HUES64 (cell line): ENCODE measurements at regions not wholly inside any gene's neighbourhood (a gene's known extent, or its start where the extent isn't known, plus 50 kb on each side); places are given as distances from the start of the nearest gene placed in this dataset.

Experiments used
- H3K27ac ChIP-seq: 2 replicates; pipeline ENCODE4 v1.7.0; 2013; ENCODE audit warnings: low read depth, low read length, inconsistent platforms
- H3K27me3 ChIP-seq: 2 replicates; pipeline ENCODE4 v1.6.1; 2013; ENCODE audit warnings: mild to moderate bottlenecking, low read length; ENCODE audit not compliant: insufficient read depth
- H3K36me3 ChIP-seq: 2 replicates; pipeline ENCODE4 v1.6.1; 2013; ENCODE audit warnings: mild to moderate bottlenecking, low read length; ENCODE audit not compliant: insufficient read depth
- H3K4me1 ChIP-seq: 2 replicates; pipeline ENCODE4 v1.6.1; 2013; ENCODE audit warnings: mild to moderate bottlenecking, low read length, moderate library complexity; ENCODE audit not compliant: insufficient read depth
- H3K4me3 ChIP-seq: 2 replicates; pipeline ENCODE4 v1.5.1; 2013; ENCODE audit warnings: mild to moderate bottlenecking, low read length, moderate library complexity
- H3K9ac ChIP-seq: 2 replicates; pipeline ENCODE4 v1.6.1; 2013; ENCODE audit warnings: mild to moderate bottlenecking, low read depth, low read length
- H3K9me3 ChIP-seq: 2 replicates; pipeline ENCODE4 v1.6.1; 2013; ENCODE audit warnings: low read depth, low read length; ENCODE audit not compliant: insufficient read depth
- WGBS: fragments of 150-250, 120-280 bp; methylation state at CpG from one replicate; pipeline ENCODE4 v1.1.7; 2013; ENCODE audit warnings: missing lambda C conversion rate; 5-methylcytosine and 5-hydroxymethylcytosine counted together

DNA sequence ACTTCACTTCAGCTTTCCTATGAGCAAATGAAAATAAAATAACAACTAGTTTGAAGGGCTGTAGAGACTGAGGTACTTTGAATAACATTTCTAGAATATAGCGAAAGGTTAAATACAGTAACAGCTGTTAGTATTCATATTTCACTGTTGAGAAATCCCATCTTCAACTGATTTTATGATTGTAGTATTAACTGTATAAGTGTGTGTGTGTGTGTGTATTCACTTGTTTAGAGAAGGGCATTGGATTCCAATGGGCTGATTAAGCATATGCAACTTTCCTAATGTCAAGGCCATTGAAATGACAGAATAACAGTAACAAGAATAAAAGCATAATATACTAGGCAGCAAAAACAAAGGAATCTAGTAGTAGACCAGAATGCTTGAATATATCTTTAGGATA lies 957.5 kb upstream of the EPHA7 start:
- Histone ChIP-seq H3K4me1 (no peaks in the 10 kb centered on the region), H3K36me3 (no peaks in the 10 kb centered on the region), H3K27ac (no peak overlapping the region), H3K9me3 (no peaks in the 10 kb centered on the region), H3K9ac (no peak overlapping the region), H3K4me3 (no peak overlapping the region), H3K27me3 (no peaks in the 10 kb centered on the region)
- WGBS: 71% methylated on average over 1 of the region's 1 CpG

DNA sequence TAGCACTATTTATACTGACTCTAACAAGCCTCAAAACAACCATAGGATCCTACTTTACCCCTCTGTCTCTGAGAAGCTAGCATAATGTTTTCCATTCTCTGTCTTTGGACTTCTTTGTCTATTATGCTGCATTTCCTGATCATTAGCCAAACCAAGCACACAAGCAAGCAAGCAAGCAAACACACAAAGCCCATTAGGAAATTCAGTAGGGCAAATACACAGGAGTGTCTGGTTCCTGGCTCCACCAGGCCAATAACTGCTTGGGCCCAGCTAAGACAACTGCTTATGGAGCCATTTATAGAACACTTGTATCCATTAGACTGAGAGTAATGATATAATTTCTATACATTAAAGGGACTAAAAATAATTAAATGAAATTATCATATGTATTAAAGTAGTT lies 952.9 kb upstream of the EPHA7 start:
- Histone ChIP-seq H3K27me3 (no peaks in the 10 kb centered on the region), H3K36me3 (no peaks in the 10 kb centered on the region)

DNA sequence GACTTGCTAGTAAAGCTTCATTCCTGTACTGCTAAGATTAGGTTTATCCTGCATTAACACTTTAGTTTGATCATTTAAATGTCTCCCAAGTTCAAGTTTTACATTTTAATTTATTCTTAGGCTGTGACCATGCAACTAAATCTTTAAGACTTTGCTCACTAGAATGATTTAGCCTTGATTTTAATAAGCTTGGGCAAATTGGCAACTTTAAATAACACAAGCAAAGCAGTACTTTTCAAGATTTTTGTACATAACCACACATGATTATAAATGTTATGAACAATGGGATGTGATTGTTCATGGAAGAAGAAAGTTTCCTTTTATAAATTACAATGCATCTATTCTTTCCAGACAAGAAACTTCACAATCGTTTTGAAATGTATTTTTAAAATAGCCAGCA lies 948.0 kb upstream of the EPHA7 start:
- no peaks in the 10 kb centered on the region for H3K36me3 ChIP-seq
- no peaks in the 10 kb centered on the region for H3K27me3 ChIP-seq
- no CpG with 5 or more reads among the region's 1 CpG for WGBS
- no peak overlapping the region for H3K4me3 ChIP-seq
- no peak overlapping the region for H3K27ac ChIP-seq
- H3K9ac ChIP-seq: no peak overlapping the region
- H3K9me3 ChIP-seq: no peaks in the 10 kb centered on the region
- no peaks in the 10 kb centered on the region for H3K4me1 ChIP-seq

More for the DNA sequence above, 952.9 kb upstream of the EPHA7 start:
- Histone ChIP-seq H3K4me3 (no peak overlapping the region), H3K27ac (no peak overlapping the region), H3K9me3 (no peaks in the 10 kb centered on the region), H3K9ac (no peak overlapping the region), H3K4me1 (no peaks in the 10 kb centered on the region)

DNA sequence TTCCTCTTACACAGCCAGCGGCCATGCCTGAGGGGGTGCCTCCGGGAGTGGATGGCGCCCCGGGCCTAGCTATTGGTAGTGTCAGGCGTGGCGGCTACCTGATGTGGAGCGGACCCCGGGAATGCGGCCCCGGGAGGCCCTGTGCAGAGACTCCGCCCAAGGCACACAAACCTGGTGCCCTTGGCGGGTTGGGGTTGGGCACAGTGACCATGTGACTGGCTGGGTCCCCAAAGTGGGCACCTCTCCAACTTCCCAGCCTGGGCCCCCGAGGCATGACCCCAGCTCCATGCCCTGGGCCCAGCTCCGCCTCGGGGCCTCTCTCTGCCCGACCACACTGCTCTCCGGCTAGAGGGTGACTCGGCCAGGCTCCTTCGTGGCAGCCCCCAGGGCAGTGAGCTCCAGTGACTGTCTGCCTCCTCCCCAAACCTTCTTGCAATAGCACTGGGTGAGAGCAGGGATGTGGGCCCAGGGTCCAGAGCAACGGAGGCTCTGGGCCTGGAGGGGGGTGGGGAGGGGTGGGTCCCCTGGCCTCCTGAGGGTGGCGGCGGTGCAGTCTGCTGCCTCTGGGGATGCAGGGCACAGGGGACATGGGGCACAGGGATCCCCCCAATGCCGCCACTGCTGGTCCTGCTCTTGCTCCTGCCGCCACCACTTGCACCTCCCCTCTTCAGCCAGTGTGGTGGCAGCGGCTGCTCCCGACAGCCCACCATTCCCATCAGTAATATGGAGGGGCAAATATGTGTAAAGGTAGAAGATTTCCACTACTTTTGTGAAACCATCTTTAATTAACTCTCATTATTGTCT lies 942.9 kb upstream of the EPHA7 start:
- Histone ChIP-seq H3K9ac (no peak overlapping the region), H3K4me3 (no peak overlapping the region), H3K4me1 (peaks cover 5% of the 10 kb centered on the region; the same call in 1 of the 2 replicates), H3K36me3 (no peaks in the 10 kb centered on the region), H3K9me3 (no peaks in the 10 kb centered on the region), H3K27me3 (no peaks in the 10 kb centered on the region), H3K27ac (no peak overlapping the region)
- WGBS: 97% methylated on average over 24 of the region's 26 CpGs

DNA sequence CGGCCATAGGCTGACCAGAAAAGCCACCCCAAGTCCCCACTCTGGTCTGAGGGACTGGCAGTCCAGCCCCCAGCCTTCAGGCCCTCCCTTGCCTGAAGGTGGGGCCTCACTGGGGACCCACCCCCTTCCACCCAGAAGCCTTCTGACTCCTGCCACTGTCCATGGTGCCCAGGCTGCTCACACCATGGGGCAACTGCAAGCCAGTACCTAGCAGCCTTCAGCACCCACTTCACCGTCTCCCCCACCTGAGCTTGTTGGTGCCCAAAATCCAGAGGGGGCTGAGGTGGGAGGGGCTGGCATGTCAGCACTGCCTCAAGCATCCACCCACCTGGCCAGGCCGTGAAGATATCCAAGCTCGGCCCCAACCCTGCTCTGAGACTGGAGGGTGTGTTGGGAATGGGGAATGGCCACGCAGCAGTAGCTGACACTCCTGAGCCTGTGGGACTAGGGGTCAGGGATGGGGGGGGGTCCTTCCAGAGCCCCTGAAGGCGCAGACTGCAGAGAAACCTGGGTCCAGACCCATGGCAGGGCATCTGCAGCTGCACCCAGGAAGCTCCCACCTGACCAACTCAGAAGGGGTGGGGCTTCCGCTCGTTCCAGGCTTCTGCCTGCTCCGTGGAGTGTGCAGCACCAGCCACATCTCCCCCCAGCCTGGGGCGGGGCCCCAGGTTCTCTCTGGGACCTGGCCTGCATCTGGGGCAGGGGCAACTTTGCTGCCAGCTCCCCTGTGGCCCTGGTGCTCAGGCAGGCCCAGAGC lies 942.1 kb upstream of the EPHA7 start:
- Histone ChIP-seq H3K9me3 (no peaks in the 10 kb centered on the region), H3K9ac (no peak overlapping the region), H3K4me1 (peaks cover 5% of the 10 kb centered on the region; the same call in 1 of the 2 replicates), H3K27ac (no peak overlapping the region), H3K4me3 (no peak overlapping the region), H3K27me3 (no peaks in the 10 kb centered on the region), H3K36me3 (no peaks in the 10 kb centered on the region)
- WGBS: 97% methylated on average over 10 of the region's 10 CpGs

DNA sequence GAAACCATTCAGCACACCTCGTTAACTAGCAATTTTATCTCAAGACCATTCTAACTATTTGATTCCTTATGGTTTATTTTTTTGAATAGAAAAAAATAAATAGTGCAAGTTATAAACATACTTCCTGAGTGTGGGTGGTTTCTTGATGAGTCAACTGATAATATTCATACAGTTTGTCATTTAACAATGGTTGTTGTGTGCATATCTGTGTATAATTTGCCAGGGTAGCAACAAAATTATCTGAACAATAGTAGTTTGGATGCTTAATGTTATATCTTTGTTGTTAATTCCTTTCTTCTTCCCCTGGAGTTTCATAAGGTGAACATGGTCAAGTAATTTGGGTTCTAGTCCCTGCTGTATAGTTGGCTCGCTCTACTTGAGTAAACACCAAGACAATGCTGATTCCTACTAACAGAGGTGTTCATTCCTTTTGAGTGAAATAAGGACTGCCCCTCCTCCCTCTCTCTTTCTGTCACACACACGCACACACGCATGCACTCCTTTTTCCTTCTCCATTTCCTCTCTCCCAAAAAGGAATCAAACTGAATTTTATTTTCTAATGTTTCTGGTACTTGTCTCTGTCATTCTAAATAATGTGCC lies 938.1 kb upstream of the EPHA7 start:
- Histone ChIP-seq H3K9ac (no peak overlapping the region), H3K4me1 (peaks cover 5% of the 10 kb centered on the region; the same call in 1 of the 2 replicates), H3K4me3 (no peak overlapping the region), H3K9me3 (no peaks in the 10 kb centered on the region), H3K36me3 (no peaks in the 10 kb centered on the region), H3K27ac (no peak overlapping the region), H3K27me3 (no peaks in the 10 kb centered on the region)
- whole genome bisulfite sequencing: 77% methylated on average over 4 of the region's 4 CpGs

DNA sequence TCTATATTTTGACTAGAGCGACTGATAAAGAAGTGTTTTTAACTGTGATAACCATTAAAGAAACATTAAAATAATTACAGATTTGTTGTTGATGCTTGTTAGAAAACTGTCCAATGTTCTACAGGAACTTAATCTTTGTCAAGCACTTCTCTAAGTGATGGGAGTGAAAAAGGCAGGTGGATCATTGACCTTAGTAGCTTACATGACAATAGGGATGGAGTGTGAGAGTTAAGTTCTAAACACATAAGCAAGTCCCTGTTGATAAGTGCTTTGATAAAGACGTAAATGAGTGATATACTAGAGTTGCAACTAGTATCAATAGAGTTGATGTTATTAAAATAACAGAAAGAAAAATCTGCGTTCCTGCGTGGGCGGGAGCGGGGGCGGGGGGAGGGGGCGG lies 931.5 kb upstream of the EPHA7 start:
- Histone ChIP-seq H3K4me1 (peaks cover 13% of the 10 kb centered on the region), H3K27me3 (no peaks in the 10 kb centered on the region), H3K9ac (no peak overlapping the region), H3K9me3 (no peaks in the 10 kb centered on the region), H3K4me3 (no peak overlapping the region), H3K27ac (no peak overlapping the region), H3K36me3 (no peaks in the 10 kb centered on the region)
- WGBS: 58% methylated on average over 7 of the region's 8 CpGs

DNA sequence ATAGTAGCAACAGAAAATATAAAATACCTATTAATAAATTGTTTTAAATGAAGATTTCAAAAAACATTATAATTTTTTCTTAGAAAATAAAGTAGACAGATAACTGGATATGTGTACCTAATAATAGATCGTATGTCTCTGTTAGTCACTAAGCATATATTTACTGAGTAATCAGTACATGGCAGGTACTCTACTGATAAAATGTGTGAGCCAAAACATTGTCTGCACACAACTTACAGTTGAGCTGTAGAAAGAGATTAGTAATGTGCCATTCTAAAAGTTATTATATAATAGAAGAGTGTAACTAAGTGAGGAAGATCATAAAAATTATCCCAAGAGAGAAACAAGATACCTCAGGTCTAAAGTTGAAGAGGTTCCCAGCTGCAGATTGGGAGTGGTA lies 929.9 kb upstream of the EPHA7 start:
- Histone ChIP-seq H3K4me1 (peaks cover 13% of the 10 kb centered on the region), H3K27me3 (no peaks in the 10 kb centered on the region), H3K9ac (no peak overlapping the region), H3K4me3 (no peak overlapping the region), H3K27ac (no peak overlapping the region), H3K9me3 (no peaks in the 10 kb centered on the region), H3K36me3 (no peaks in the 10 kb centered on the region)
- 63% methylated on average over 1 of the region's 1 CpG for WGBS

DNA sequence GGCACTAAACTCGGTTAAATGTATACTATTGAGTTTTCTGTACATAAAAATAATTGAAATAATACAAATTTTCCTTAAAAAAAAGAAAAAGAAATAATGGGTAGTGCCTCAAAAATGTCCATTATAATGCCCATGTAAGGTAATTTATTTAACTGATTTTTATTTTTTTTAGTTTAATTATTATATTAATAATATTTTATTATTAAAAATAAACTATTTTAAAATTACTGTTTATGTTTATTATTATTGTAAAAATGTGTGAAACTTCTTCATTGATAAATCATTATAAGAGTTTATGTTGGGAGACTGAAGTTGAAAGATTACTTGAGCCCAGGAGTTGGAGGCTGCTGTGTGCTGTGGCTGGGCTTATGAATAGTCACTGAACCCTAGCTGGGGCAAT lies 925.5 kb upstream of the EPHA7 start:
- Histone ChIP-seq H3K4me1 (peaks cover 9% of the 10 kb centered on the region; the same call in 1 of the 2 replicates), H3K9ac (no peak overlapping the region), H3K27ac (no peak overlapping the region), H3K9me3 (no peaks in the 10 kb centered on the region), H3K36me3 (no peaks in the 10 kb centered on the region), H3K27me3 (no peaks in the 10 kb centered on the region), H3K4me3 (no peak overlapping the region)
- no CpG with 5 or more reads among the region's 1 CpG for WGBS

DNA sequence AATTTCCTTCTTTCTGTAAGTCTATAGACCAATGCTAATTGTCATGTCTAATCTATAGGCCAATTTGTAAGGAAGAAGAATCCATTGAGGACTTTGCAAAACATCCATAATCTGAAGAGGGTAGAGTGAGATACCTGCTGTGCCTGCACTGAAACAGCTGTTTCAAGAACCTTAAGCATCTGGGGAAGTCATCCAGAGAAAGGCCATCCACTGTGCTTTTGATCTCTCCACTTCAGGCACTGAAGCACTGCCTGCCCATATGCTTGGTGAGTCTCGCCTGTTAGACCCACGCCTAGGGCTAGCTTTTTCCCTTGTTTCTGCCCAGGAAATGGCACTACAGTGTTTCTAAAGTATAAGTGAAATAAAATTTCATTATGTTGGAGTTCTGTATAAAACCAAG lies 921.8 kb upstream of the EPHA7 start:
- no peaks in the 10 kb centered on the region; the same call in 1 of the 2 replicates for H3K27me3 ChIP-seq
- no peaks in the 10 kb centered on the region for H3K9me3 ChIP-seq
- H3K27ac ChIP-seq: no peak overlapping the region
- H3K36me3 ChIP-seq: no peaks in the 10 kb centered on the region
- 60% methylated on average over 2 of the region's 2 CpGs for WGBS
- H3K9ac ChIP-seq: no peak overlapping the region
- H3K4me3 ChIP-seq: no peak overlapping the region
- peaks cover 5% of the 10 kb centered on the region; the same call in 1 of the 2 replicates for H3K4me1 ChIP-seq

DNA sequence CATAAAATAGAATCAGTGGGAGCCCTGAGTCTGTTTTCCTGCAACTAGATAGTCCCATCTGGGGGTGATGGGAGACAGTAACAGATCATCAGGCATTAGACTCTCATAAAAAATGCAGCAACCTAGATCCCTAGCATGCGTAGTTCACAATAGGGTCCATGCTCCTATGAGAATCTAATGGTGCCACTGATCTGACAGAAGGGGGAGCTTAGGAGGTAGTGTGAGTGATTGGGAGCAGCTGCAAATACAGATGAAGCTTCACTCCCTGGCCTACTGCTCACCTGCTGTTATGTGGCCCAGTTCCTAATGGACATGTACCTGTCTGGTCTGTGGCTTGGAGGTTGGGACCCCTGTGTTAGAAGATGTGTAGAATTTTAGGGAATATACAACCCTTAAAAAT lies 904.5 kb upstream of the EPHA7 start:
- Histone ChIP-seq H3K4me3 (no peak overlapping the region), H3K9ac (no peak overlapping the region), H3K27me3 (no peaks in the 10 kb centered on the region), H3K9me3 (no peaks in the 10 kb centered on the region), H3K4me1 (no peaks in the 10 kb centered on the region), H3K36me3 (no peaks in the 10 kb centered on the region), H3K27ac (no peak overlapping the region)
- 92% methylated on average over 1 of the region's 1 CpG for WGBS
